ENCODE measurements at regions not wholly inside any gene's neighbourhood (a gene's known extent, or its start where the extent isn't known, plus 50 kb on each side); places are given as distances from the start of the nearest gene placed in this dataset.
A peak's percentile ranks its signal among the peaks of the same experiment; 100 is the strongest.

DNA sequence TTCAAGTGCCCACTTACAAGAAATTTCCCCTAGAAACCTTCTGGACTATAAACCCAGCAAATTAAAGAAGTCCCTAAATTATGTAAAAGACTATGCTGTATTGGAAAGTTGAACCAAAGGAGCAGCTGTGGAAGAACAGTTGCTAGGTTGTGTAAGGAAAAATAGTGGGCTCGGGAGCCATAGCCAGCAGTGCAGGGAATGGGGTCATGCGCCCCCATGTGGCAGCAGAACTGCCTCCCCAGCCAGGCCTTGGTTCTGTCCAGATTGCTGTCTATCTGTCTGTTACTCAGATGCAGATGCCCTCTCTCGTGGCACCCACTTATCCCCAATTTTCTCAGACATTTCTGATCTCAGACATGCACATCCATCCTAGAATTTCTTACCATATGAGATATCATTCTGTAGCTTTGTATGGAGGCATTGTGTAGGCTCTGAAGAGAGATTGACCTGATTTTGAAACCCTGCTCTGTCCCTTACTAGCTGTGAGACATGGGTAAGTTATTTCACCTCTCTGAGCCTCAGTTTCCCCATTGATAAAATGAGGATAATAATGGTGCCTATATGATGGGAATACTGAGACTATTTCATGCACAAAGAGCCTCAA lies 258.3 kb downstream of the SS18 start:
- Histone ChIP-seq H3K4me1 (no peaks in the 10 kb centered on the region), H3K9me3 (no peaks in the 10 kb centered on the region), H3K4me3 (ENCODE audit: low read depth, low read length) (no peak overlapping the region), H3K27me3 (replicated peaks; ENCODE audit: control insufficient read depth, insufficient read depth, low read length) (no peaks in the 10 kb centered on the region), H3K36me3 (ENCODE audit: control insufficient read depth, insufficient read depth, low read length) (no peaks in the 10 kb centered on the region)
- BruUV-seq (replicated peaks), result no TSS peak
- POLR2A ChIA-PET, result no interaction called here
- H3K4me1 Mint-ChIP-seq (ENCODE audit: low read depth, unreplicated experiment), result no peaks in the 10 kb centered on the region
- no peaks in the 10 kb centered on the region for H3K36me3 Mint-ChIP-seq (ENCODE audit: insufficient read depth, unreplicated experiment)
- TF ChIP-seq, protein P1, sequence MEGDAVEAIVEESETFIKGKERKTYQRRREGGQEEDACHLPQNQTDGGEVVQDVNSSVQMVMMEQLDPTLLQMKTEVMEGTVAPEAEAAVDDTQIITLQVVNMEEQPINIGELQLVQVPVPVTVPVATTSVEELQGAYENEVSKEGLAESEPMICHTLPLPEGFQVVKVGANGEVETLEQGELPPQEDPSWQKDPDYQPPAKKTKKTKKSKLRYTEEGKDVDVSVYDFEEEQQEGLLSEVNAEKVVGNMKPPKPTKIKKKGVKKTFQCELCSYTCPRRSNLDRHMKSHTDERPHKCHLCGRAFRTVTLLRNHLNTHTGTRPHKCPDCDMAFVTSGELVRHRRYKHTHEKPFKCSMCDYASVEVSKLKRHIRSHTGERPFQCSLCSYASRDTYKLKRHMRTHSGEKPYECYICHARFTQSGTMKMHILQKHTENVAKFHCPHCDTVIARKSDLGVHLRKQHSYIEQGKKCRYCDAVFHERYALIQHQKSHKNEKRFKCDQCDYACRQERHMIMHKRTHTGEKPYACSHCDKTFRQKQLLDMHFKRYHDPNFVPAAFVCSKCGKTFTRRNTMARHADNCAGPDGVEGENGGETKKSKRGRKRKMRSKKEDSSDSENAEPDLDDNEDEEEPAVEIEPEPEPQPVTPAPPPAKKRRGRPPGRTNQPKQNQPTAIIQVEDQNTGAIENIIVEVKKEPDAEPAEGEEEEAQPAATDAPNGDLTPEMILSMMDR (IDR thresholded peaks at IDR 0.05; ENCODE audit: insufficient read depth in 1 of 2, low read depth in 1 of 2, low read length in 1 of 2, severe bottlenecking in 1 of 2, unreplicated experiment in 1 of 2), result peak; percentile 42 to 69
- H3K27me3 Mint-ChIP-seq (ENCODE audit: insufficient read depth, unreplicated experiment), result no peaks in the 10 kb centered on the region
- intact Hi-C loops (cut with micrococcal nuclease; ENCODE audit: unreplicated experiment), result loop anchor here (5.0 kb wide), 2 partner anchors 160 to 955 kb away; no protein-coding TSS in a partner anchor
- CTCF ChIA-PET, result no interaction called here
- H3K27ac Mint-ChIP-seq (ENCODE audit: unreplicated experiment), result no peak overlapping the region
- no peaks in the 10 kb centered on the region for H3K9me3 Mint-ChIP-seq (ENCODE audit: unreplicated experiment)
- H3K4me3 Mint-ChIP-seq (ENCODE audit: unreplicated experiment), result no peak overlapping the region
- DNase-seq, result peak; percentile 34 to 44

- BruUV-seq (replicated peaks), result no TSS peak
- CTCF ChIA-PET, result no interaction called here
These were observed 259.1 kb downstream of the SS18 start for GRCh38 chr18:25831301-25831701.

GRCh38 chr18:25830787-25831186 lies 259.6 kb downstream of the SS18 start:
- no peak overlapping the region for H3K27ac Mint-ChIP-seq (ENCODE audit: unreplicated experiment)
- H3K4me3 Mint-ChIP-seq (ENCODE audit: unreplicated experiment), result no peak overlapping the region
- H3K4me1 Mint-ChIP-seq (ENCODE audit: low read depth, unreplicated experiment), result peaks cover 5% of the 10 kb centered on the region
- POLR2A ChIA-PET, result no interaction called here
- DNase-seq, result no peak
- H3K27me3 Mint-ChIP-seq (ENCODE audit: insufficient read depth, unreplicated experiment), result no peaks in the 10 kb centered on the region
- no peaks in the 10 kb centered on the region for H3K36me3 Mint-ChIP-seq (ENCODE audit: insufficient read depth, unreplicated experiment)
- no peaks in the 10 kb centered on the region for H3K36me3 ChIP-seq (ENCODE audit: control insufficient read depth, insufficient read depth, low read length)
- H3K9me3 ChIP-seq, result no peaks in the 10 kb centered on the region
- intact Hi-C loops (cut with micrococcal nuclease; ENCODE audit: unreplicated experiment), result loop anchor here (5.0 kb wide), 2 partner anchors 158 to 953 kb away; no protein-coding TSS in a partner anchor
- BruUV-seq (replicated peaks), result no TSS peak
- CTCF ChIA-PET, result no interaction called here
- no peaks in the 10 kb centered on the region for H3K27me3 ChIP-seq (replicated peaks; ENCODE audit: control insufficient read depth, insufficient read depth, low read length)
- TF ChIP-seq, protein P1 (IDR thresholded peaks at IDR 0.05; ENCODE audit: insufficient read depth in 1 of 2, low read depth in 1 of 2, low read length in 1 of 2, severe bottlenecking in 1 of 2, unreplicated experiment in 1 of 2), result no peak
- no peaks in the 10 kb centered on the region for H3K9me3 Mint-ChIP-seq (ENCODE audit: unreplicated experiment)
- H3K4me3 ChIP-seq (ENCODE audit: low read depth, low read length), result no peak overlapping the region
- H3K4me1 ChIP-seq, result no peaks in the 10 kb centered on the region

More at GRCh38 chr18:25831301-25831701, 259.1 kb downstream of the SS18 start:
- Mint-ChIP-seq H3K9me3 (ENCODE audit: unreplicated experiment) (no peaks in the 10 kb centered on the region), H3K4me3 (ENCODE audit: unreplicated experiment) (no peak overlapping the region), H3K4me1 (ENCODE audit: low read depth, unreplicated experiment) (peaks cover under 1% of the 10 kb centered on the region), H3K27me3 (ENCODE audit: insufficient read depth, unreplicated experiment) (no peaks in the 10 kb centered on the region), H3K36me3 (ENCODE audit: insufficient read depth, unreplicated experiment) (no peaks in the 10 kb centered on the region), H3K27ac (ENCODE audit: unreplicated experiment) (no peak overlapping the region)
- Histone ChIP-seq H3K4me1 (no peaks in the 10 kb centered on the region), H3K27me3 (replicated peaks; ENCODE audit: control insufficient read depth, insufficient read depth, low read length) (no peaks in the 10 kb centered on the region), H3K36me3 (ENCODE audit: control insufficient read depth, insufficient read depth, low read length) (no peaks in the 10 kb centered on the region), H3K9me3 (no peaks in the 10 kb centered on the region), H3K4me3 (ENCODE audit: low read depth, low read length) (no peak overlapping the region)
- DNase-seq, result no peak
- intact Hi-C loops (cut with micrococcal nuclease; ENCODE audit: unreplicated experiment), result loop anchor here (5.0 kb wide), 2 partner anchors 159 to 954 kb away; no protein-coding TSS in a partner anchor
- POLR2A ChIA-PET, result no interaction called here
- TF ChIP-seq, protein P1 (IDR thresholded peaks at IDR 0.05; ENCODE audit: insufficient read depth in 1 of 2, low read depth in 1 of 2, low read length in 1 of 2, severe bottlenecking in 1 of 2, unreplicated experiment in 1 of 2), result no peak
